GM12878 (cell line): ENCODE measurements at regions not wholly inside any gene's neighbourhood (a gene's known extent, or its start where the extent isn't known, plus 50 kb on each side); places are given as distances from the start of the nearest gene placed in this dataset.

ENCODE experiments used
- ATAC-seq: fragments of 200-7000 bp; cut with Tn5 transposase; 3 replicates; pipeline ENCODE4 v1.9.1; 2020; ENCODE audit warnings: mild to moderate bottlenecking, moderate library complexity
- BruUV-seq: library from RNA; stranded (reverse); fragments of 400-500 nt; replicated peaks from 2 replicates; lab custom pipeline; 2021; lab: Mats Ljungman, UMichigan
- CTCF ChIA-PET: fragments of 300-600 bp; sonication (Branson Sonifier 250); formaldehyde crosslinking; extraction: SDS; loops from one replicate; lab custom pipeline; 2021; ENCODE audit warnings: inconsistent platforms; lab: Yijun Ruan, JAX
- POLR2A ChIA-PET: fragments of 350-600 bp; formaldehyde crosslinking; extraction: SDS; loops from one replicate; lab custom pipeline; 2021; ENCODE audit warnings: inconsistent platforms; lab: Charles Lee
- RAD21 ChIA-PET: fragments of 300-600 bp; sonication (Branson Sonifier 250); formaldehyde crosslinking; loops from one replicate; lab custom pipeline; 2023; ENCODE audit warnings: antibody characterized with exemption; ENCODE audit not compliant: unreplicated experiment; lab: Charles Lee
- SMC1A ChIA-PET: fragments of 300-600 bp; sonication (Branson Sonifier 250); formaldehyde crosslinking; loops from one replicate; lab custom pipeline; 2023; ENCODE audit not compliant: unreplicated experiment, uncharacterized antibody; lab: Charles Lee
- DNase-seq: peaks from one replicate; pipeline ENCODE4 v3.0.0-alpha.2; 2011; ENCODE audit warnings: low read depth, low spot score
- FAIRE-seq: peaks from 3 replicates; lab custom pipeline; 2011; peaks lifted over from hg19 to GRCh38; lab: Jason Lieb, UNC
- H2AFZ ChIP-seq: 2 replicates; pipeline ENCODE4 v1.6.0; 2011; ENCODE audit warnings: low read depth, low read length, control low read depth; ENCODE audit not compliant: control insufficient read depth
- H3K27ac ChIP-seq: 2 replicates; pipeline ENCODE4 v1.5.1; 2011; ENCODE audit warnings: control low read depth; ENCODE audit not compliant: control insufficient read depth, insufficient read depth
- H3K27me3 ChIP-seq, 2 experiments: replicated peaks in 1 of 2; 2 replicates each; pipeline versions ENCODE4 v1.6.0 to v1.6.1; 2011; ENCODE audit warnings: low read length in 1 of 2; ENCODE audit not compliant: control insufficient read depth in 2 of 2, insufficient read depth in 2 of 2
- H3K36me3 ChIP-seq, 2 experiments: 2 replicates each; pipeline ENCODE4 v1.5.1; 2011; ENCODE audit warnings: low read length in 1 of 2; ENCODE audit not compliant: control insufficient read depth in 2 of 2, insufficient read depth in 2 of 2
- H3K4me1 ChIP-seq: 2 replicates; pipeline ENCODE4 v1.6.1; 2011; ENCODE audit warnings: mild to moderate bottlenecking, low read length, moderate library complexity, mixed read lengths; ENCODE audit not compliant: control insufficient read depth, insufficient read depth
- H3K4me2 ChIP-seq: 2 replicates; pipeline ENCODE4 v1.6.0; 2011; ENCODE audit warnings: control low read depth; ENCODE audit not compliant: control insufficient read depth, insufficient read depth
- H3K4me3 ChIP-seq: fragments of 200-600 bp; sonication (generic); 2 replicates; pipeline ENCODE4 v1.5.1; 2016
- H3K79me2 ChIP-seq: 2 replicates; pipeline ENCODE4 v1.6.0; 2011; ENCODE audit warnings: low read length; ENCODE audit not compliant: control insufficient read depth, insufficient read depth
- H3K9ac ChIP-seq: 2 replicates; pipeline ENCODE4 v1.8.0; 2011; ENCODE audit warnings: low read length, control low read depth, mixed read lengths; ENCODE audit not compliant: control insufficient read depth, insufficient read depth
- H3K9me3 ChIP-seq: replicated peaks from 3 replicates; pipeline ENCODE4 v1.5.1; 2011; ENCODE audit warnings: mild to moderate bottlenecking, low read length; ENCODE audit not compliant: control insufficient read depth, insufficient read depth
- H4K20me1 ChIP-seq: 2 replicates; pipeline ENCODE4 v1.6.0; 2011; ENCODE audit not compliant: control insufficient read depth, insufficient read depth
- BHLHE40 ChIP-seq, 2 experiments: fragments of 450-650 bp in 1 of 2; IDR thresholded peaks; 2 replicates each; pipeline ENCODE4 v1.6.1; 2011 to 2017; ENCODE audit warnings: low read depth in 2 of 2, borderline replicate concordance in 1 of 2, improper control_type of control experiment in 1 of 2, low read length in 1 of 2, mild to moderate bottlenecking in 1 of 2
- E4F1 ChIP-seq: fragments of 450-650 bp; IDR thresholded peaks from 2 replicates; pipeline ENCODE4 v1.6.1; 2018; ENCODE audit warnings: borderline replicate concordance, mild to moderate bottlenecking; ENCODE audit not compliant: partially characterized antibody
- ELK1 ChIP-seq: IDR thresholded peaks from 2 replicates; pipeline ENCODE4 v1.6.1; 2012; ENCODE audit warnings: low read depth, low read length, improper control_type of control experiment
- HSF1 ChIP-seq: fragments of 150-350 bp; IDR thresholded peaks from 2 replicates; pipeline ENCODE4 v1.6.1; 2014; ENCODE audit warnings: mild to moderate bottlenecking, low read depth, low read length
- PAX8 ChIP-seq: fragments of 450-650 bp; IDR thresholded peaks from 2 replicates; pipeline ENCODE4 v1.6.1; 2017; ENCODE audit warnings: mild to moderate bottlenecking, moderate library complexity
- PML ChIP-seq: IDR thresholded peaks from 2 replicates; pipeline ENCODE4 v1.6.1; 2012; ENCODE audit warnings: low read length, inconsistent platforms
- SUZ12 ChIP-seq: fragments of 200-600 bp; sonication (generic); IDR thresholded peaks from one replicate; pipeline ENCODE4 v1.6.1; 2018; ENCODE audit warnings: antibody characterized with exemption, mild to moderate bottlenecking; ENCODE audit not compliant: unreplicated experiment
- ZBTB4 ChIP-seq: fragments of 450-650 bp; formaldehyde crosslinking; IDR thresholded peaks from 2 replicates; pipeline ENCODE4 v1.4.0; 2022; ENCODE audit warnings: mild to moderate bottlenecking, moderate library complexity
- ZNF207 ChIP-seq: fragments of 450-650 bp; IDR thresholded peaks from 2 replicates; pipeline ENCODE4 v1.6.1; 2014; ENCODE audit warnings: antibody characterized with exemption, mild to moderate bottlenecking, borderline replicate concordance
- WGBS: methylation state at CpG from one replicate; pipeline ENCODE4 v1.1.6; 2016; ENCODE audit warnings: low lambda C conversion rate; ENCODE audit not compliant: insufficient replicate concordance, insufficient coverage; ENCODE audit errors: missing lambda C conversion rate; 5-methylcytosine and 5-hydroxymethylcytosine counted together
- in situ Hi-C: fragments of 300-500 bp; cut with MboI; formaldehyde crosslinking; loops from 9 replicates; pipeline ENCODE4 v1.14.3; 2018; ENCODE audit warnings: mixed read lengths
- intact Hi-C: fragments of 100-400 bp; cut with micrococcal nuclease; formaldehyde crosslinking; loops from one replicate; pipeline ENCODE4 v1.14.2; 2022; ENCODE audit not compliant: unreplicated experiment

DNA sequence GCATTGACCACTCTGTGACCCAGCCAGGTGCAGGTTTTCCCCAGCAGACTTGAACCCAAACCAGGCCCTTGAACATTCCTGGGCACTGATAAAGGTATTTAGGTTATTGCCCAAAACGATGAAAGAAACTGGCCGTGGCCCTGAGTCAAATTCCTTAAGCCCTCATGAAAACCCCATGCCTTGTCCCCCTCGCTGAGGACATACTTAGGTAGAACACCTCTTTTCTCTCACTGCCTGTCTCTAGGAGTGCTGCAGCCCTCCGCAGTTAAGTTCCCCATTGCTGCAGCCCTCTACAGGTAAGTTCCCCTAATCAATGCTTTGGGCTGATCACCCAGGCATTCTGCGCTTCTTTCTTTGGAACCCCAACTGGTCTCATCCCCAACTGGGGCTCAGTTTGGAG, 961.6 kb downstream of the TBC1D22A start (continued):
- no peak for TF ChIP-seq HSF1

DNA sequence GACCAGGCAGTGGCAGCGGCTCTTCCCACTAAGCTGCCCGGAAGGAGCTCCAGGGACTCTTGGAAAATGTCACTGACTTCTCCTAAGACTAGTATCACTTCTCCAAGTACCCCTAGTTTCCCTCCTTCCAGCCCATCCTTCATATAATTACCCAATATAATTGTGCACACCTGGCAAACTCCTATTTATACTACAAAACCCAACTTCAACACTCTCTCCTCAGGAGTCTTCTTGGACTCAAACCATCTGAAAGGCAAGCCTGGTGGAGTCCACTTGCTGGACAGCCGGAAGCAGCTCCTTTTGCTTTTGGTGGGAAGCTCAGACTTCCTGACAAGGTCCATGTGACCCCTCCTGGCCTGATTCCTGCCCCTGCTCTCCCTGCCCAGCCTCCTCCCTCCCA, 955.9 kb downstream of the TBC1D22A start:
- Histone ChIP-seq H4K20me1 (no peaks in the 10 kb centered on the region), H3K79me2 (no peaks in the 10 kb centered on the region), H3K4me3 (no peak overlapping the region), H3K27me3 (no peaks in the 10 kb centered on the region), H2AFZ (no peak overlapping the region), H3K4me1 (no peaks in the 10 kb centered on the region), H3K4me2 (no peak overlapping the region), H3K27ac (no peak overlapping the region), H3K36me3 (no peaks in the 10 kb centered on the region), H3K9me3 (no peaks in the 10 kb centered on the region; the same call in 2 of the 3 replicates), H3K9ac (no peak overlapping the region)
- DNase-seq (no peak), ATAC-seq (no peak), FAIRE-seq (no peak)
- in situ Hi-C loops (no loop called here), intact Hi-C loops (no loop called here)
- ChIA-PET RAD21 (no interaction called here), CTCF (interaction anchor here (0.5 kb wide), 1 partner anchor 217 kb away, joined by 3 read pairs; no protein-coding TSS in a partner anchor), SMC1A (no interaction called here), POLR2A (no interaction called here)
- no TSS peak for BruUV-seq
- 0% methylated on average over 3 of the region's 3 CpGs for WGBS
- no peak for TF ChIP-seq PML
- no peak for TF ChIP-seq ELK1
- TF ChIP-seq PAX8, result no peak
- TF ChIP-seq SUZ12, result no peak
- no peak for TF ChIP-seq E4F1
- TF ChIP-seq BHLHE40 (IDR thresholded peaks at IDR 0.05; ENCODE audit: borderline replicate concordance in 1 of 2, low read depth in 2 of 2, low read length in 1 of 2), result no peak
- no peak for TF ChIP-seq ZNF207
- TF ChIP-seq ZBTB4, result no peak
